ENCODE measurements at regions not wholly inside any gene's neighbourhood (a gene's known extent, or its start where the extent isn't known, plus 50 kb on each side); places are given as distances from the start of the nearest gene placed in this dataset.

GRCh38 chr2:16475586-16475985, 190.0 kb downstream of the CYRIA start:
- no peak overlapping the region for H2AK9ac ChIP-seq (replicated peaks; ENCODE audit: low read depth, low read length, poor library complexity)
- ATAC-seq (ENCODE audit: low read depth) (no peak), DNase-seq (no peak)
- H3K9me1 ChIP-seq (ENCODE audit: insufficient read depth, low read length) = no peaks in the 10 kb centered on the region
- intact Hi-C loops (cut with micrococcal nuclease) = no loop called here
- BruUV-seq (replicated peaks) = no TSS peak
- H4K91ac ChIP-seq (ENCODE audit: insufficient read depth, low read depth, low read length) = no peak overlapping the region
- no peak overlapping the region for H3K4me3 ChIP-seq (ENCODE audit: insufficient read depth, low read depth, low read length)
- no CpG with 5 or more reads among the region's 4 CpGs for WGBS, 2 experiments (ENCODE audit: extremely low coverage in 2 of 2, insufficient read length in 1 of 2)
- CTCF ChIA-PET = no interaction called here
- no peak overlapping the region for H2BK5ac ChIP-seq (ENCODE audit: low read depth, low read length, poor library complexity, severe bottlenecking)
- H2BK120ac ChIP-seq (ENCODE audit: low read depth, low read length) = no peak overlapping the region
- H3K56ac ChIP-seq (ENCODE audit: extremely low read depth, insufficient read depth, low read length) = no peak overlapping the region
- TF ChIP-seq ELK1 (IDR thresholded peaks at IDR 0.05; ENCODE audit: borderline replicate concordance, low read depth, low read length) (no peak), SMC3 (IDR thresholded peaks at IDR 0.05; ENCODE audit: low read depth, low read length) (no peak), NFE2L2 (IDR thresholded peaks at IDR 0.05; ENCODE audit: low read depth, low read length) (no peak), FOS (IDR thresholded peaks at IDR 0.05; ENCODE audit: low read depth, low read length) (no peak), MAZ (IDR thresholded peaks at IDR 0.05; ENCODE audit: borderline replicate concordance, low read depth, low read length) (no peak), USF2 (IDR thresholded peaks at IDR 0.05; ENCODE audit: low read depth, low read length) (no peak), MAFK (IDR thresholded peaks at IDR 0.05; ENCODE audit: low read depth, low read length) (no peak), CHD1 (IDR thresholded peaks at IDR 0.05; ENCODE audit: low read depth, low read length) (no peak), BHLHE40 (IDR thresholded peaks at IDR 0.05; ENCODE audit: low read depth, low read length) (no peak), RCOR1 (IDR thresholded peaks at IDR 0.05; ENCODE audit: insufficient replicate concordance, low read length) (no peak), RFX5 (IDR thresholded peaks at IDR 0.05; ENCODE audit: low read depth, low read length) (no peak), MXI1 (IDR thresholded peaks at IDR 0.05; ENCODE audit: borderline replicate concordance, low read depth, low read length) (no peak), CTCF (conservative IDR thresholded peaks at IDR 0.05; ENCODE audit: low read depth, low read length) (no peak), RAD21 (IDR thresholded peaks at IDR 0.05; ENCODE audit: low read length) (no peak), CEBPB (IDR thresholded peaks at IDR 0.05; ENCODE audit: low read depth, low read length) (no peak), POLR2A (IDR thresholded peaks at IDR 0.05; ENCODE audit: low read depth, low read length) (no peak)
- H2AK5ac ChIP-seq (ENCODE audit: low read depth, low read length) = no peak overlapping the region
- in situ Hi-C loops (cut with MboI; ENCODE audit: low sequenced_read_pairs) = no loop called here
- no peak overlapping the region for H4K5ac ChIP-seq (ENCODE audit: low read depth, low read length)
- H3K23ac ChIP-seq (ENCODE audit: low read depth, low read length) = no peak overlapping the region
- no peak overlapping the region for H3K18ac ChIP-seq (ENCODE audit: low read depth, low read length)
- H3K14ac ChIP-seq (replicated peaks; ENCODE audit: low read depth, low read length) = no peak overlapping the region
- H3K27ac ChIP-seq (ENCODE audit: insufficient read depth, low read length) = no peak overlapping the region
- H2BK20ac ChIP-seq (ENCODE audit: low read depth, low read length) = no peak overlapping the region
- dilution Hi-C loops (cut with HindIII; ENCODE audit: low sequenced_read_pairs, unreplicated experiment) = no loop called here
- no peak overlapping the region for H3K4ac ChIP-seq (ENCODE audit: low read depth, low read length)
- H3K9ac ChIP-seq (ENCODE audit: low read depth, low read length) = no peak overlapping the region
- no peaks in the 10 kb centered on the region for H4K20me1 ChIP-seq (ENCODE audit: insufficient read depth, low read length)
- H3K36me3 ChIP-seq (ENCODE audit: control insufficient read depth, insufficient read depth, low read length) = no peaks in the 10 kb centered on the region
- no peak overlapping the region for H2BK15ac ChIP-seq (ENCODE audit: low read depth, low read length)
- H3K27me3 ChIP-seq (ENCODE audit: control insufficient read depth, insufficient read depth, low read length) = no peaks in the 10 kb centered on the region
- peaks cover 16% of the 10 kb centered on the region for H3K9me3 ChIP-seq (ENCODE audit: control insufficient read depth, insufficient read depth, low read length)
- no peak overlapping the region for H2AFZ ChIP-seq (replicated peaks; ENCODE audit: low read length, poor library complexity)
- no peaks in the 10 kb centered on the region for H3K4me1 ChIP-seq (ENCODE audit: control insufficient read depth, insufficient read depth, low read length)
- POLR2A ChIA-PET (ENCODE audit: unreplicated experiment) = no interaction called here
- no peak overlapping the region for H3K4me2 ChIP-seq (ENCODE audit: low read depth, low read length)
- H4K8ac ChIP-seq (ENCODE audit: low read depth in 2 of 2, low read length in 2 of 2) = no peak overlapping the region
- no peaks in the 10 kb centered on the region for H3K79me1 ChIP-seq (ENCODE audit: low read depth in 1 of 2, low read length in 2 of 2)

Measured in IMR-90 (cell line).